ES-I3 (cell line): ENCODE measurements at regions not wholly inside any gene's neighbourhood (a gene's known extent, or its start where the extent isn't known, plus 50 kb on each side); places are given as distances from the start of the nearest gene placed in this dataset.

Experiments used
- H3K36me3 ChIP-seq: 2 replicates; pipeline ENCODE4 v1.6.1; 2013; ENCODE audit warnings: mild to moderate bottlenecking, low read length, control low read depth, moderate library complexity; ENCODE audit not compliant: insufficient read depth
- H3K4me1 ChIP-seq: 2 replicates; pipeline ENCODE4 v1.6.1; 2013; ENCODE audit warnings: mild to moderate bottlenecking, control low read depth, low read length; ENCODE audit not compliant: insufficient read depth
- H3K9ac ChIP-seq: 2 replicates; pipeline ENCODE4 v1.6.1; 2013; ENCODE audit warnings: low read depth, mild to moderate bottlenecking, low read length, moderate library complexity
- H3K9me3 ChIP-seq: 2 replicates; pipeline ENCODE4 v1.6.1; 2013; ENCODE audit warnings: mild to moderate bottlenecking, low read length, moderate library complexity; ENCODE audit not compliant: control insufficient read depth, insufficient read depth

GRCh38 chr6:134835993-134836392, 113.9 kb downstream of the ALDH8A1 start:
- 0 out of 2 replicates have a peak, but pooled peaks cover 6% of the 10 kb centered on the region for H3K4me1 ChIP-seq
- H3K9me3 ChIP-seq: no peaks in the 10 kb centered on the region
- no peaks in the 10 kb centered on the region for H3K36me3 ChIP-seq
- no peak overlapping the region for H3K9ac ChIP-seq

GRCh38 chr6:134830940-134831339, 119.0 kb downstream of the ALDH8A1 start:
- no peak overlapping the region for H3K9ac ChIP-seq
- no peaks in the 10 kb centered on the region for H3K9me3 ChIP-seq
- H3K36me3 ChIP-seq: no peaks in the 10 kb centered on the region
- 0 out of 2 replicates have a peak, but pooled peaks cover 2% of the 10 kb centered on the region for H3K4me1 ChIP-seq

- Histone ChIP-seq H3K9ac (no peak overlapping the region), H3K36me3 (no peaks in the 10 kb centered on the region), H3K4me1 (no peaks in the 10 kb centered on the region), H3K9me3 (no peaks in the 10 kb centered on the region)
These were observed 119.7 kb downstream of the ALDH8A1 start for GRCh38 chr6:134830194-134830593.

GRCh38 chr6:134828641-134829040, 121.3 kb downstream of the ALDH8A1 start:
- Histone ChIP-seq H3K9me3 (no peaks in the 10 kb centered on the region), H3K36me3 (no peaks in the 10 kb centered on the region), H3K4me1 (no peaks in the 10 kb centered on the region), H3K9ac (no peak overlapping the region)

- Histone ChIP-seq H3K36me3 (no peaks in the 10 kb centered on the region), H3K9ac (no peak overlapping the region), H3K9me3 (no peaks in the 10 kb centered on the region), H3K4me1 (peaks cover 5% of the 10 kb centered on the region; the same call in 1 of the 2 replicates)
These were observed 122.8 kb downstream of the ALDH8A1 start for GRCh38 chr6:134826889-134827737.

- Histone ChIP-seq H3K9ac (no peak overlapping the region), H3K9me3 (no peaks in the 10 kb centered on the region), H3K36me3 (no peaks in the 10 kb centered on the region), H3K4me1 (peaks cover 6% of the 10 kb centered on the region; the same call in 1 of the 2 replicates)
These were observed 126.2 kb downstream of the ALDH8A1 start for GRCh38 chr6:134823710-134824034.

- H3K9ac ChIP-seq: no peak overlapping the region
- no peaks in the 10 kb centered on the region for H3K9me3 ChIP-seq
- H3K36me3 ChIP-seq: no peaks in the 10 kb centered on the region
- H3K4me1 ChIP-seq: peaks cover 6% of the 10 kb centered on the region; the same call in 1 of the 2 replicates
These were observed 126.8 kb downstream of the ALDH8A1 start for GRCh38 chr6:134822920-134823709.

- no peak overlapping the region for H3K9ac ChIP-seq
- peaks cover 6% of the 10 kb centered on the region; the same call in 1 of the 2 replicates for H3K4me1 ChIP-seq
- no peaks in the 10 kb centered on the region for H3K36me3 ChIP-seq
- H3K9me3 ChIP-seq: no peaks in the 10 kb centered on the region
These were observed 127.7 kb downstream of the ALDH8A1 start for GRCh38 chr6:134821928-134822864.

- Histone ChIP-seq H3K36me3 (no peaks in the 10 kb centered on the region), H3K9ac (no peak overlapping the region), H3K4me1 (peaks cover 6% of the 10 kb centered on the region; the same call in 1 of the 2 replicates), H3K9me3 (no peaks in the 10 kb centered on the region)
These were observed 128.5 kb downstream of the ALDH8A1 start for GRCh38 chr6:134821397-134821796.

- H3K36me3 ChIP-seq: no peaks in the 10 kb centered on the region
- H3K4me1 ChIP-seq: peaks cover 6% of the 10 kb centered on the region; the same call in 1 of the 2 replicates
- no peak overlapping the region for H3K9ac ChIP-seq
- H3K9me3 ChIP-seq: no peaks in the 10 kb centered on the region
These were observed 129.8 kb downstream of the ALDH8A1 start for GRCh38 chr6:134819863-134820800.

- no peak overlapping the region for H3K9ac ChIP-seq
- no peaks in the 10 kb centered on the region for H3K9me3 ChIP-seq
- no peaks in the 10 kb centered on the region for H3K36me3 ChIP-seq
These were observed 130.7 kb downstream of the ALDH8A1 start for GRCh38 chr6:134819236-134819635.

GRCh38 chr6:134817448-134817847, 132.5 kb downstream of the ALDH8A1 start:
- H3K36me3 ChIP-seq: no peaks in the 10 kb centered on the region
- H3K9me3 ChIP-seq: no peaks in the 10 kb centered on the region
- H3K9ac ChIP-seq: no peak overlapping the region
- H3K4me1 ChIP-seq: peaks cover 4% of the 10 kb centered on the region; the same call in 1 of the 2 replicates

More at GRCh38 chr6:134819236-134819635, 130.7 kb downstream of the ALDH8A1 start:
- peaks cover 6% of the 10 kb centered on the region; the same call in 1 of the 2 replicates for H3K4me1 ChIP-seq

GRCh38 chr6:134816780-134817179, 133.1 kb downstream of the ALDH8A1 start:
- H3K4me1 ChIP-seq: no peaks in the 10 kb centered on the region
- no peaks in the 10 kb centered on the region for H3K9me3 ChIP-seq
- no peaks in the 10 kb centered on the region for H3K36me3 ChIP-seq
- no peak overlapping the region for H3K9ac ChIP-seq
